ENCODE measurements at regions not wholly inside any gene's neighbourhood (a gene's known extent, or its start where the extent isn't known, plus 50 kb on each side); places are given as distances from the start of the nearest gene placed in this dataset.

GRCh38 chr3:194761384-194761783 is 75.7 kb downstream of the FAM43A start:
- H3K4ac ChIP-seq (ENCODE audit: low read depth, low read length) = no peak overlapping the region
- H2BK20ac ChIP-seq (ENCODE audit: low read depth, low read length, poor library complexity, severe bottlenecking) = no peak overlapping the region
- H3K4me2 ChIP-seq (ENCODE audit: insufficient read depth, insufficient read length, low read length) = no peak overlapping the region
- H3T11ph ChIP-seq (ENCODE audit: low read length) = no peak overlapping the region
- H2BK15ac ChIP-seq (ENCODE audit: low read depth, low read length) = no peak overlapping the region
- no peaks in the 10 kb centered on the region for H4K20me1 ChIP-seq (ENCODE audit: control insufficient read depth, insufficient read depth, insufficient read length)
- H3K23ac ChIP-seq (ENCODE audit: insufficient read length, low read depth, low read length) = no peak overlapping the region
- Mint-ChIP-seq H3K4me3 (no peak overlapping the region), H3K9me3 (no peaks in the 10 kb centered on the region; a peak in 1 of 5 replicates), H3K27me3 (ENCODE audit: low read depth) (peaks cover 16% of the 10 kb centered on the region), H3K4me1 (peaks cover 8 to 19% of the 10 kb centered on the region in 2 experiments), H3K27ac (no peak overlapping the region; a peak in 1 of 7 replicates), H3K36me3 (ENCODE audit: insufficient read depth in 1 of 3, low read depth in 3 of 3) (no peaks in the 10 kb centered on the region)
- WGBS (ENCODE audit: extremely low coverage, insufficient read length, low lambda C conversion rate) = no CpG with 5 or more reads among the region's 3 CpGs
- H3K27ac ChIP-seq (ENCODE audit: insufficient read length, low read depth, low read length) = no peak overlapping the region
- H4K91ac ChIP-seq (ENCODE audit: insufficient read length, low read depth, low read length) = no peak overlapping the region
- no peak overlapping the region for H2AK5ac ChIP-seq (ENCODE audit: insufficient read length, low read length)
- no peaks in the 10 kb centered on the region for H3K27me3 ChIP-seq (ENCODE audit: insufficient read depth, low read length)
- no peak for DNase-seq
- H4K8ac ChIP-seq (replicated peaks; ENCODE audit: insufficient read length, low read depth, low read length) = no peak overlapping the region
- no peaks in the 10 kb centered on the region for H3K79me2 ChIP-seq (ENCODE audit: insufficient read depth, low read length)
- no peak overlapping the region for H3K18ac ChIP-seq (ENCODE audit: insufficient read length, low read depth, low read length)
- H3K9ac ChIP-seq (ENCODE audit: extremely low read depth, insufficient read length, low read length) = no peak overlapping the region
- H2AFZ ChIP-seq (ENCODE audit: low read length) = no peak overlapping the region
- TF ChIP-seq CTCF (conservative IDR thresholded peaks at IDR 0.05) = no peak
- H3K9me3 ChIP-seq (ENCODE audit: control insufficient read depth, low read depth, low read length) = no peaks in the 10 kb centered on the region
- no peak overlapping the region for H3K56ac ChIP-seq (ENCODE audit: insufficient read length, low read depth, low read length)
- no peak overlapping the region for H3K14ac ChIP-seq (ENCODE audit: insufficient read depth, low read length)
- no peak overlapping the region for H2BK5ac ChIP-seq (ENCODE audit: insufficient read length, low read length)
- no peaks in the 10 kb centered on the region for H3K4me1 ChIP-seq (ENCODE audit: insufficient read depth, low read length)
- no peak overlapping the region for H4K5ac ChIP-seq (ENCODE audit: insufficient read length, low read depth, low read length)
- H2BK120ac ChIP-seq (ENCODE audit: low read depth, low read length, poor library complexity, severe bottlenecking) = no peak overlapping the region
- H3K23me2 ChIP-seq (ENCODE audit: insufficient read length, low read depth, low read length, poor library complexity, severe bottlenecking) = no peaks in the 10 kb centered on the region
- H3K79me1 ChIP-seq (ENCODE audit: insufficient read depth, low read depth, low read length, poor library complexity, severe bottlenecking) = no peaks in the 10 kb centered on the region
- H2BK12ac ChIP-seq (ENCODE audit: insufficient read length, low read depth, low read length) = no peak overlapping the region
